DMS79 treated with DMSO at 0.1 percent for 48 hours (cell line): ENCODE measurements at regions not wholly inside any gene's neighbourhood (a gene's known extent, or its start where the extent isn't known, plus 50 kb on each side); places are given as distances from the start of the nearest gene placed in this dataset.
"Not testable (repeated sequence)": the region's sequence is repeated elsewhere in the genome, so short reads cannot be mapped to it uniquely, and the experiment has no call there.

Experiments used
- DNase-seq: peaks from one replicate; lab custom pipeline; 2025; lab: John Stamatoyannopoulos, UW

- DNase-seq = no peak
Observed at GRCh38 chr12:112711507-112711906, 80.0 kb upstream of the RPH3A start.

GRCh38 chr12:112712751-112713150 lies 78.8 kb upstream of the RPH3A start:
- DNase-seq = not testable (repeated sequence)

GRCh38 chr12:112713471-112713870 lies 78.1 kb upstream of the RPH3A start:
- DNase-seq = no peak

GRCh38 chr12:112714166-112714710 lies 77.3 kb upstream of the RPH3A start:
- no peak for DNase-seq

- no peak for DNase-seq
Observed at GRCh38 chr12:112716099-112717093, 75.2 kb upstream of the RPH3A start.

GRCh38 chr12:112728864-112729263 lies 62.7 kb upstream of the RPH3A start:
- DNase-seq = no peak

GRCh38 chr12:112734859-112735695 lies 56.5 kb upstream of the RPH3A start:
- DNase-seq = no peak

GRCh38 chr12:112738531-112738930 lies 53.0 kb upstream of the RPH3A start:
- DNase-seq = no peak

GRCh38 chr12:112740387-112740934 lies 51.1 kb upstream of the RPH3A start:
- DNase-seq = no peak

- no peak for DNase-seq
Observed at GRCh38 chr12:112741106-112741505, 50.4 kb upstream of the RPH3A start.
